Suppressor macrophage treated with lipopolysaccharide for 4 hours (primary cell): ENCODE measurements at regions not wholly inside any gene's neighbourhood (a gene's known extent, or its start where the extent isn't known, plus 50 kb on each side); places are given as distances from the start of the nearest gene placed in this dataset.

Experiments
- DNase-seq: peaks from one replicate; pipeline ENCODE4 v3.0.0-alpha.2; 2020

DNA sequence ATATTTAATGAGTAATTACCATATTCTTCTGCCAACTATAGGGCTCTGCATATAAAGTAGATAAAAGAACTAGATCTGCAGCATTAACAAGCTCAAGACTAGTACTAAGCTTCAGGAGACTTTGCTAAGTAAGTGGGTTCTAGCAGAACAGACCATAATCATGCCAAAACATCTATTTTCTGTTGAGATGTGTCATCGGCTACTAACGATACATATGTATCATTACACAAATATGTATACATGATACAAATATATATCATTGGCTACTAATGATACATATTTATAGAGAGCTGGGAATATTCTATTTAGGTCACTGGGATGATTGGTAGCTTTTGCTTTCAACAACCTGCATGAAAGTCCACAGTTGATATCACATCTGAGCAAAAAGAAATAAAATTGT, 185.8 kb upstream of the DCBLD2 start:
- DNase-seq: no peak

- DNase-seq: no peak
These were observed 183.3 kb upstream of the DCBLD2 start for GRCh38 chr3:99084826-99085225.

DNA sequence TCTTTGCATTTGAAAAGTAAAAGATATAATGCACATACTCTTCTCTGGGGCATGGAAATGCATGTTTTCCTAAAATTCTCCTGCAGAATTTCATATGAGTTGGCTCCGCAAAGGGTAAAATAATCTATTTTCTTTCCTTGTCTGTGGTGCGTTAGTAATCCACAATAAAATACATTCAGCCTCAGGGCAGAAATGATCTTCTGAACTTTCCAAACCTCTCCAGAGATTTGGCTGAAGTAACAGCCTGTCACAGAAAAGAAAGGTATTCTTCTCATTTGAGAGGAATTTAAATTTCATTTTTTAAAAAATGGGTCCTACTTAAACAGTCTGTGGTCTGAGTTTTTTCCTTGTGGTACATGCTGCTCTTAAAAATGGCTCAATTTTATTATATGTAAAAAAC, 182.7 kb upstream of the DCBLD2 start:
- no peak for DNase-seq

DNA sequence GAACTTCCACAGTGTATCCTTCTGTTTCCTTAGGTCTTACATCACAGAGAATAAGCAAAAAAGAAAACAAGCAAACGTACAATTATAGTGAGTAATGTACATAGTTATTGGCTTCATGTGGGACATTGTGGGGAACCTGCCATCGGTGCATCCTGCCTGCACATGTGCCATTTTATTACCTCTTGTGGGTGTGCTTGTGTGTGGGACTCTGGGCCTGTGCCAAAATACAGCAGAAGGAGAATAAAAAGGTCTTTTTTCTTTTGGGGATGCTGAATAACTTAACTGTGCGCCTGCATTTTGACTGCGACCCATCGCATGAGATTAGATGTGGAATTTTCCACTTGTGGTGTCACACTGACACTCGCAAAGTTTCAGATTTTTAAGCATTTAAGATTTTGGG, 169.6 kb upstream of the DCBLD2 start:
- DNase-seq: no peak

- DNase-seq: no peak
These were observed 168.5 kb upstream of the DCBLD2 start for GRCh38 chr3:99069973-99070372.

- DNase-seq: no peak
These were observed 165.4 kb upstream of the DCBLD2 start for GRCh38 chr3:99066863-99067262.

- DNase-seq: no peak
These were observed 147.7 kb upstream of the DCBLD2 start for GRCh38 chr3:99049164-99049563.

GRCh38 chr3:99041747-99042146, 140.3 kb upstream of the DCBLD2 start:
- DNase-seq: no peak

DNA sequence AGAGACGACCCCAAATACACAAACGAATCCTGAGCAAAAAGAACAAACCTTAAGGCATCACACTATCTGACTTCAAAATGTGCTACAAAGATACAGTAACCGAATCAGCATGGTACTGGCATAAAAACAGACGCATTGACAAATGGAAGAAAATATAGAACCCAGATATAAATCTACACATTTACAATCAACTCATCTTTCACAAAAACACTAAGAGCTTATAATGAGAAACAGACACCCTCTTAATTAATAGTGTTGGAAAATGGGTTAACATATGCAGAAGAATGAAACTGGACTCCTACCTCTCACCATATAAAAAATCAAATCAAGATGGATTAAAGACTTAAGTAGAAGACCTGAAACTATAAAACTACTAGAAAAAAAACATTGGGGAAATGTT, 130.3 kb upstream of the DCBLD2 start:
- no peak for DNase-seq

DNA sequence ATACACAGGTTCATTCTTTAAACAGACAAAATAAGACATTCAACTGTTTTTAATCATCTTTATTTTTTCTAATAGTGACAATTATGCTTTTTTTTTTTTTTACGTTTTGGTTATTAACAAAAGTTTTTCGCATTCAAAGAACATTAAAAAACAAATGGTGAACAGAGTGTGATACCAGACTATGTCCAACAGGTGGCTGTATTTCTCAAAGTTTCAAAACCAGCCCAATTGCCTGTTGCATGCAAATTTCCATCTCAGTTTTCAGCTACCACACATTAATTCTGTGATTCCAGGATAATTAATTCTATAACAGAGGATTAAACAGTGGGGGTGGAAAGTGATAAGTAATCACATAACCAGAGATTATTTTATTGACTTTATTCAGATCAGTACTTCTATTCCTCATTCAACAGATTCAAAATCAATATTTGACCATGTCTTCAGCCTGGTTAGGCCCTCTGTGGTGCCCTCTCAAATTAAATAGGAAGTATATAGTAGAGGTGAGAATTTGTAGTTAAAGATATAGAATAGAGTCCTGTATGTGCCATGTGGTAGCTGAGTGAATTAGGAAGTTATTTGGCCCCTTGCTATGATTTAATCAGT, 122.2 kb upstream of the DCBLD2 start:
- peak; percentile 35 for DNase-seq

DNA sequence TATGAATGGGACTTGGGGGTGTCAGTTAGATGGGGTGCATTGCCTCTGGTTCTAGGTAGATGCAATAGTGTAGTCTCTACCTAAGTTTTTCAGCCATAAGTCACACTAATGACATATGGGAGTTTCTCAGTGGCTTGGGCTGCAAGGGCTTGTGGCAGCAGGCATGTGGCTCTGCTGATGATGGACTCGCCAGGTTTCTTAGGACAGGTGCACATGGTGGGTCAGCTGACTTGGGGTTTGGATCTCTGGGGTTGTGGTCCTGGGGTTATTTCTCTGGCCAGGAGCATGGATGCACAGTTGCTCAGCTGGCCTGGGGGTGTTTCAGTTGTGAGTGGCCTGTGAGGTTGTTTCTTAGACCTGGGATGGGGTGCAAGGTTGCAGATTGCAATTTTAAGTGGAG, 120.0 kb upstream of the DCBLD2 start:
- DNase-seq: no peak

DNA sequence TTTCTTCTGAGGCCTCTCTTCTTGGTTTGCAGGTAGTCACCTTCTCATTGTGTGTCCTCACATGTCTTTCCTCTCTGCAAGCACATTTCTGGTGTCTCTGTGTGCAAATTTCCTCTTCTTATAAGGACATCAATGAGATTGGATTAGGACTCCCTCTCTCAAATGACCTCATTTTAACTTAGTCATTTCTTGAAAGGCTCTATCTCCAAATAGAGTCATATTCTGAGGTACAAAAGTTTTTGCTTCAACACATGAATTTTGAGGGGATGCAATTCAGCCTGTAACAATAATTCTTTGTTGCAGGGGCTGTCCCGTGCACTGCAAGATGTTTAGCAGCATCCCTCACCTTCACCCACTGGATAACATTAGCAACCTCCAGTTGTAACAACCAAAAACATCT, 115.0 kb upstream of the DCBLD2 start:
- no peak for DNase-seq

- DNase-seq: no peak
These were observed 112.4 kb upstream of the DCBLD2 start for GRCh38 chr3:99013777-99014315.

- no peak for DNase-seq
These were observed 111.6 kb upstream of the DCBLD2 start for GRCh38 chr3:99013077-99013476.

DNA sequence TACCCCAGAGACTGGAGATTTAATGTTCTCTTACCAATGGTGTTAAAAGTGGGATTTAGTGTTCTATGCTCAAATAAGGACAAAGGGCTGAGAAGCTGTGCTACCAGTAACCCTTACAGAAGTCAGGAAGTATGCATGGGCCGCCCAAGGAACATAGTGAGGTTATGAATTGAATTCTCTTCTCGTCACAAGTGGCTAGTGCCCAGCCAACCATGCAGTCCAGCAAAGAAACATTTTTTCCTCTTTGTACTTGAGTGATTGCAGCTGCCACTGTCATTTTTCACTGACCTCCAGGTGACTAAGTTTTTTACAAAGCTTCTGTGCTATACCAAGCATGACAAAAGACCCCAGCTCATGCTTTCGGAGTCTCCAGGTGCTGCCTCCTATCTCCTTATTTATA, 110.6 kb upstream of the DCBLD2 start:
- DNase-seq: no peak

DNA sequence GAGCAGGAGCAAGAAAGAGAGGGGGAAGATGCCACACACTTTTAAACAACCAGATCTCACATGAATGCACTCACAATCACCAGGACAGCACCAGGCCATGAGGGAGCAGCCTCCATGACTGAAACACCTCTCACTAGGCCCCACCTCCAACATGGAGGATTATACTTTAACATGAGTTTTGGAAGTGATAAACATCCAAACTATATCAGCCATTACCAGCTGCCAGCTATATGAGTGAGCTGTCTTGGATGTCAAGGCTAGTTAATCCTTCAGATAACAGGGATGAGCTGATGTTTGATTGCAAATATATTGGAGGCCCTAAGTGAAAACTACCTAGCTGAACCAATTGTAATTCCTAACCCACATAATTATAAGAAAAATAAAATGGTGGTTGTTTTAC, 108.4 kb upstream of the DCBLD2 start:
- DNase-seq: no peak

DNA sequence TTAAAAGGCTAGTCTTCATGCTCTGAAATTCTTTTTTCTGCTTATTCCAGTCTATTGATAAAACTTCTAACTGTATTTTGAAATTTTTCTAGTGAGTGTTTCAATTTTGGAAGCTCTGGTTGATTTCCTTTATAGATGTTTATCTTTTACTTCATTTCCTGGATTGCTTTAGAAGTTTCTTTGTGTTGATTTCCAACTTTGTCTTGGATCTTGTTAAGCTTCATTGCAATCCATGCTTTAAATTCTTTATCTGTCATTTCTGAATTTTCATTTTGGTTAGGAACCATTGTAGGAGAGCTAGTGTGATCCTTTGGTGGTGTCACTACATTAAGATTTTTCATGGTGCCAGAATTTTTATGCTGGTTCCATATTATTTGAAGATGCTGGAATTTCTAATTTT, 105.2 kb upstream of the DCBLD2 start:
- DNase-seq: no peak

- no peak for DNase-seq
These were observed 98.2 kb upstream of the DCBLD2 start for GRCh38 chr3:98999675-99000074.

GRCh38 chr3:98994128-98994762, 92.8 kb upstream of the DCBLD2 start:
- DNase-seq: peak; percentile 6

DNA sequence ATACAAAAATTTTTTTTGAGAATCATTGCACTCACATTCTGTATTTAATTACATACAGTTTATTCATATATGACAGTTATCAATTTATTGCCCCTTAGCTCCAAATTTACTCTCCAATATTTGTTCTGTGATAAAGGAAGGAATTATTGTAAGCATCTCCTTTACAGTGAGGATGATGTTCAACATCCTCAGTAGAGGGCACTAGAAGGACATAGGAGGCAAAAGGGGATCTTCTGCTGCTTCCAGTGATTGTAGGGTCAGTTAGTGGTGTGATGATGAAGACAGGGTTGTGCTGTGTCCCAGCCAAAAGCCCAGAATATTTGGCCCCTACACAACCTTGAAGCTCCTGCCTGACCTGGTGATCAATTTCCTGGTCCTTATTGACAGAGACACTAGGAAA, 89.9 kb upstream of the DCBLD2 start:
- DNase-seq: no peak

DNA sequence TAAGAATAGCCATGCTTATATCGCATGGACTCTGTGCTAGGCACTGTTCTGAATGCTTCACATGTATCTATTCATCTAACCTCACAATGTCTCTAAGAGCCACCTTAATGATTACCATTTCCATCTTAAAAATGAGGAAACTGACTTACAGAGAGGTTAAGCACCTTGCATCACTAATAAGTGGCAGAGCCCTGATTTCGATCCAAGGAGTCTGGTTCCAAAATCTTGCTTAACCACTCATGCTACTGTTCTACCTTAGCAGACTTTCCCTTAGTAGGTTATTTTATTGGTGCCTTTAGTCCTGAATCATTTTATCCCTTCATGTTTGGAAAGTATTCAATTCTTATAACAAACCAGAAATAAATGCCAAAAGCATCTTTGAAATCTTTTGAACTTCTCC, 89.2 kb upstream of the DCBLD2 start:
- DNase-seq: no peak

- no peak for DNase-seq
These were observed 84.6 kb upstream of the DCBLD2 start for GRCh38 chr3:98986073-98986472.

DNA sequence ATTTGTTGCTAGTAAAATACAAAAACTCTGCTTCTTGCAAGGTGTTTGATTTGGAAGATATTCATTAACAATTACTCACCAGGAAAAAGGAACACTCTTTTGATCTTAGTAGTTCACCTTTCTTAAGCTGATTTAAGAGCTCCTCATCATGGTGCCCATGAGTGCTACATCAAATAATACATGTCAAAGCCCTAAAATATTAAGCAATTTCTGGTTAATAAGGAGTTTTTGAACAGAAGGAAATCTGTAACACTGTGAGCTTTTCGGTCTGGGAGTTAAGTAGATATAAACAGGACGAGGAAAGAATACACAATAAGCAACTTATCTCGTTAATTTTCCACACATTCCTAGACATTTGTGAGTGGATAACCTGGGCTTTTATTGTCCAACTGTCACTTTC, 83.9 kb upstream of the DCBLD2 start:
- DNase-seq: no peak

GRCh38 chr3:98984024-98984423, 82.5 kb upstream of the DCBLD2 start:
- DNase-seq: no peak

GRCh38 chr3:98982351-98982750, 80.9 kb upstream of the DCBLD2 start:
- DNase-seq: no peak
